Bronchial epithelial cell (primary cell): ENCODE measurements at regions not wholly inside any gene's neighbourhood (a gene's known extent, or its start where the extent isn't known, plus 50 kb on each side); places are given as distances from the start of the nearest gene placed in this dataset.

ENCODE experiments used
- DNase-seq: peaks from one replicate; pipeline ENCODE4 v3.0.0-alpha.2; 2010; ENCODE audit warnings: low read depth
- FAIRE-seq: peaks from 2 replicates; lab custom pipeline; 2011; peaks lifted over from hg19 to GRCh38; lab: Jason Lieb, UNC
- H3K27me3 ChIP-seq: 2 replicates; pipeline ENCODE4 v1.5.1; 2011; ENCODE audit warnings: low read length; ENCODE audit not compliant: control insufficient read depth, insufficient read depth
- H3K36me3 ChIP-seq: 2 replicates; pipeline ENCODE4 v1.5.1; 2011; ENCODE audit warnings: low read length; ENCODE audit not compliant: control insufficient read depth, insufficient read depth
- H3K4me3 ChIP-seq: 2 replicates; pipeline ENCODE4 v1.5.1; 2011; ENCODE audit warnings: mild to moderate bottlenecking, low read depth, low read length, control low read depth
- TF ChIP-seq, protein P1 (sequence below): IDR thresholded peaks from 2 replicates; pipeline ENCODE4 v1.5.1; 2011; ENCODE audit warnings: mild to moderate bottlenecking, moderate library complexity, low read length, control low read depth, inconsistent platforms; ENCODE audit not compliant: insufficient read depth, severe bottlenecking

GRCh38 chr14:94925416-94926173 lies 155.7 kb upstream of the GSC start:
- TF ChIP-seq, protein P1, sequence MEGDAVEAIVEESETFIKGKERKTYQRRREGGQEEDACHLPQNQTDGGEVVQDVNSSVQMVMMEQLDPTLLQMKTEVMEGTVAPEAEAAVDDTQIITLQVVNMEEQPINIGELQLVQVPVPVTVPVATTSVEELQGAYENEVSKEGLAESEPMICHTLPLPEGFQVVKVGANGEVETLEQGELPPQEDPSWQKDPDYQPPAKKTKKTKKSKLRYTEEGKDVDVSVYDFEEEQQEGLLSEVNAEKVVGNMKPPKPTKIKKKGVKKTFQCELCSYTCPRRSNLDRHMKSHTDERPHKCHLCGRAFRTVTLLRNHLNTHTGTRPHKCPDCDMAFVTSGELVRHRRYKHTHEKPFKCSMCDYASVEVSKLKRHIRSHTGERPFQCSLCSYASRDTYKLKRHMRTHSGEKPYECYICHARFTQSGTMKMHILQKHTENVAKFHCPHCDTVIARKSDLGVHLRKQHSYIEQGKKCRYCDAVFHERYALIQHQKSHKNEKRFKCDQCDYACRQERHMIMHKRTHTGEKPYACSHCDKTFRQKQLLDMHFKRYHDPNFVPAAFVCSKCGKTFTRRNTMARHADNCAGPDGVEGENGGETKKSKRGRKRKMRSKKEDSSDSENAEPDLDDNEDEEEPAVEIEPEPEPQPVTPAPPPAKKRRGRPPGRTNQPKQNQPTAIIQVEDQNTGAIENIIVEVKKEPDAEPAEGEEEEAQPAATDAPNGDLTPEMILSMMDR, result no peak
- no peak for DNase-seq
- FAIRE-seq, result no peak
- H3K4me3 ChIP-seq, result no peak overlapping the region
- no peaks in the 10 kb centered on the region for H3K36me3 ChIP-seq
- no peaks in the 10 kb centered on the region for H3K27me3 ChIP-seq

DNA sequence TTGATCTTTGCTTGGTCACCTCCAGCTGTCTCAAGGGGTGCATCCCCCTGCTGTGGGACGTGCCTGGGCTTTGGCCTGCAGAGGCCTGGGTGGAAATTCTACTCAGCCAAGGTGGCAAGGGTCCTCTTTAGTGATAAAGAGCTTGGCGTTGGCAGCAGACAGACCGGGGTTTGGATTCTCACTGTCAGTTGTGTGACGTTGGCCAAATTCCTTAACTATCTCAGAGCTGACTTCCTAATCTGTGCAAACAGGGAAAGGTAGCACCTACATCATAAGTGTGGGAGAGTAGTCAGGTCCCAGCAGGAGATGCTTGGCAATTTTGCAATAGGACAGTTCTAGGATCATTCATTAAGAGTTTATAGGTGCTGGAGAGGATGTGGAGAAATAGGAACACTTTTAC lies 154.3 kb upstream of the GSC start:
- H3K4me3 ChIP-seq, result no peak overlapping the region
- FAIRE-seq (no peak), DNase-seq (peak; percentile 39)
- H3K27me3 ChIP-seq, result no peaks in the 10 kb centered on the region
- TF ChIP-seq, protein P1, result no peak
- H3K36me3 ChIP-seq, result no peaks in the 10 kb centered on the region

- Histone ChIP-seq H3K36me3 (no peaks in the 10 kb centered on the region), H3K27me3 (no peaks in the 10 kb centered on the region), H3K4me3 (no peak overlapping the region)
- FAIRE-seq, result no peak
- TF ChIP-seq, protein P1, result no peak
- peak; percentile 18 for DNase-seq
These were observed 153.9 kb upstream of the GSC start for GRCh38 chr14:94923786-94924185.

DNA sequence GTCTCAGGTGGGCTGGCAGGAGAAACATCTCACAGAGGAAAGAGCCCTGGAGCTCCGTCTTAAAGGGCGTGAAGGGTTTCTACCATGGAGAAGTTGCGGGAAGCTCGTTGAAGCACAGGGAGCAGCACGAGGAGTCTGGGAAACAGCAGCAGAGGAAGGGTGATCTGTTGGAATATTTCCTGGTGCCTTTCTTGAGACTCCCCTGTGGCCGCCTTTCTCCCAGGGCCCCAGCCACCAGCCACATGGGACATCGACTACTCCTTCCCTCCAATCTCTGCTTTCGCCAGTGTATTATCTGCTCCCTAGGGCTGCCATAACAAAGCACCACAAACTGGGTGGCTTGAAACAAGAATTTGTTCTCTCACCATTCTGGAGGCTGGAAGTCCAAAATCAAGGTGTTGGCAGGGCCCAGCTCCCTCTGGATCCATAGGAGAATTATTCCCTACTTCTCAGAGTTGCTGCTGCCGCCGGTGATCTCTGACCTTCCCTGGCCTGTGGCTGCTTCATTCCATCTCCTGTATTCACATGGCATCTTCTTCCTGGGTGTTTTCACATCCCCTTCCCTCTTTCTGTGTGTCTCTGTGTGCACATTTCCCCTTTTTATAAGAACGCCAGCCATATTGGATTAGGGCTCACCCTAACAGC lies 152.8 kb upstream of the GSC start:
- no peak overlapping the region for H3K4me3 ChIP-seq
- no peaks in the 10 kb centered on the region for H3K36me3 ChIP-seq
- FAIRE-seq (no peak), DNase-seq (no peak)
- TF ChIP-seq, protein P1, result no peak
- no peaks in the 10 kb centered on the region for H3K27me3 ChIP-seq

- FAIRE-seq (no peak), DNase-seq (no peak)
- H3K27me3 ChIP-seq, result no peaks in the 10 kb centered on the region
- H3K36me3 ChIP-seq, result no peaks in the 10 kb centered on the region
- TF ChIP-seq, protein P1, result no peak
- H3K4me3 ChIP-seq, result no peak overlapping the region
These were observed 152.1 kb upstream of the GSC start for GRCh38 chr14:94921882-94922585.
